ENCODE measurements at regions not wholly inside any gene's neighbourhood (a gene's known extent, or its start where the extent isn't known, plus 50 kb on each side); places are given as distances from the start of the nearest gene placed in this dataset.
"Not testable (repeated sequence)": the region's sequence is repeated elsewhere in the genome, so short reads cannot be mapped to it uniquely, and the experiment has no call there.

DNA sequence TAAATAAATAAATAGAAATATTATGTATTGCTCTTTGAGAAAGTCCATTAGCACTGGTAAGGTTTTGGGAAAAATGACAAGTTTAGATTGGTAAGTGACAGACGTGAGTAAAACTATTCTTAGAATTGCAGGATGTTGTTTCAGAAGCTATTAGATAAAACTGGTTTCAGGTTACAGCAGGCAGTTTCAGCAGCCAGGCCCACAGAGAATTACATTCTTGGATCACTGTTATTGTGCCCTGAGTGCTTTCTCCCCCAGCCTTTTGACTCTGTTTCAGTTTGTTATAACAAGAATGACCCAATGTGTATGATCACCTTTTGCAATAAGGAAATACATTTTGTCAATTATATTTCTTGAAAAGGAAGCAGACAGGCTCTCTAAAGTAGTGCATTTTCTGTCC lies 86.5 kb downstream of the DKK1 start (continued):
- TF ChIP-seq, protein P1, sequence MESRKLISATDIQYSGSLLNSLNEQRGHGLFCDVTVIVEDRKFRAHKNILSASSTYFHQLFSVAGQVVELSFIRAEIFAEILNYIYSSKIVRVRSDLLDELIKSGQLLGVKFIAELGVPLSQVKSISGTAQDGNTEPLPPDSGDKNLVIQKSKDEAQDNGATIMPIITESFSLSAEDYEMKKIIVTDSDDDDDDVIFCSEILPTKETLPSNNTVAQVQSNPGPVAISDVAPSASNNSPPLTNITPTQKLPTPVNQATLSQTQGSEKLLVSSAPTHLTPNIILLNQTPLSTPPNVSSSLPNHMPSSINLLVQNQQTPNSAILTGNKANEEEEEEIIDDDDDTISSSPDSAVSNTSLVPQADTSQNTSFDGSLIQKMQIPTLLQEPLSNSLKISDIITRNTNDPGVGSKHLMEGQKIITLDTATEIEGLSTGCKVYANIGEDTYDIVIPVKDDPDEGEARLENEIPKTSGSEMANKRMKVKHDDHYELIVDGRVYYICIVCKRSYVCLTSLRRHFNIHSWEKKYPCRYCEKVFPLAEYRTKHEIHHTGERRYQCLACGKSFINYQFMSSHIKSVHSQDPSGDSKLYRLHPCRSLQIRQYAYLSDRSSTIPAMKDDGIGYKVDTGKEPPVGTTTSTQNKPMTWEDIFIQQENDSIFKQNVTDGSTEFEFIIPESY (IDR thresholded peaks at IDR 0.05): no peak
- no peak for TF ChIP-seq FOXA2 (IDR thresholded peaks at IDR 0.05)

DNA sequence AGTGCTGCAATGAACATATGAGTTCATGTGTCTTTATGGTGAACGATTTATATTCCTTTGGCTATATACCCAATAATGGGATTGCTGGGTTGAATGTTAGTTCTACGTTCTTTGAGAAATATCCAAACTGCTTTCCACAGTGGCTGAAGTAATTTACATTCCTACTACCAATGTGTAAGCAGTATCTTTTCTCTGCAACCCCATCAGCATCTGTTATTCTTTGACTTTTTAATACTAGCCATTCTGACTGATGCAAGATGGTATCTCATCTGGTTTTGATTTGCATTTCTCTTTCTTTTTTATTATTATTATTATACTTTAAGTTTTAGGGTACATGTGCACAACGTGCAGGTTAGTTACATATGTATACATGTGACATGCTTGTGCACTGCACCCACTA lies 89.7 kb downstream of the DKK1 start:
- DNase-seq (ENCODE audit: low spot score); H3K4me1 ChIP-seq (ENCODE audit: control insufficient read depth in 4 of 4, insufficient read depth in 4 of 4, low read length in 3 of 4); H3K4me3 ChIP-seq (ENCODE audit: low read depth in 1 of 3, low read length in 3 of 3); H3K27me3 ChIP-seq (ENCODE audit: control insufficient read depth in 4 of 4, insufficient read depth in 4 of 4, low read length in 3 of 4); H3K9ac ChIP-seq (ENCODE audit: low read depth in 1 of 2, low read length in 2 of 2); H3K36me3 ChIP-seq (ENCODE audit: control insufficient read depth in 4 of 4, insufficient read depth in 3 of 4, low read depth in 1 of 4, low read length in 3 of 4); H3K9me3 ChIP-seq (ENCODE audit: control insufficient read depth in 4 of 4, low read length in 3 of 4); H3K27ac ChIP-seq (ENCODE audit: low read depth in 1 of 2, low read length in 2 of 2): not testable (repeated sequence)
- 82% methylated on average over 3 of the region's 3 CpGs for WGBS

DNA sequence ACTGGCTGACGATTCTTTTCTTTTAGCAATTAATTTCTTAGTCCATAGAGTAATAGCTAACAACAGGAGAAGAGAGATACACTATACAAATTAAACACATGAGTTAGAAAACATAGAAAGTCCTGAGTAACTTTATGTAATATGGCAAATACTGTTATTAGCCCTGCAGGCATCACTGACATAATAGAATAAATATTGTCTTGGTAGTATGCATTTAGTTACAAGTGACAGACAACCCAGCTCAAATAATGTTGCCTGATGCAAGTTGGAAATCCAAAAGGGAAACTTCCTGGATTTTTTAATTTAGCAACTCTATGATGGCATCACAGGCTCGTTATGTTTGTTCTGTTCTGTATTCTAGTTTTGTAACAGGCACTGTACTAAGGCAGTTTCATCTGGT lies 95.1 kb downstream of the DKK1 start:
- H3K9me3 ChIP-seq (ENCODE audit: control insufficient read depth in 4 of 4, low read length in 3 of 4): peaks cover 0 to 1% (median 0%) of the 10 kb centered on the region in 4 donors
- no peak for TF ChIP-seq HNF4G (IDR thresholded peaks at IDR 0.05)
- TF ChIP-seq, protein P2, sequence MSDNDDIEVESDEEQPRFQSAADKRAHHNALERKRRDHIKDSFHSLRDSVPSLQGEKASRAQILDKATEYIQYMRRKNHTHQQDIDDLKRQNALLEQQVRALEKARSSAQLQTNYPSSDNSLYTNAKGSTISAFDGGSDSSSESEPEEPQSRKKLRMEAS (IDR thresholded peaks at IDR 0.05): no peak
- TF ChIP-seq, protein P3, sequence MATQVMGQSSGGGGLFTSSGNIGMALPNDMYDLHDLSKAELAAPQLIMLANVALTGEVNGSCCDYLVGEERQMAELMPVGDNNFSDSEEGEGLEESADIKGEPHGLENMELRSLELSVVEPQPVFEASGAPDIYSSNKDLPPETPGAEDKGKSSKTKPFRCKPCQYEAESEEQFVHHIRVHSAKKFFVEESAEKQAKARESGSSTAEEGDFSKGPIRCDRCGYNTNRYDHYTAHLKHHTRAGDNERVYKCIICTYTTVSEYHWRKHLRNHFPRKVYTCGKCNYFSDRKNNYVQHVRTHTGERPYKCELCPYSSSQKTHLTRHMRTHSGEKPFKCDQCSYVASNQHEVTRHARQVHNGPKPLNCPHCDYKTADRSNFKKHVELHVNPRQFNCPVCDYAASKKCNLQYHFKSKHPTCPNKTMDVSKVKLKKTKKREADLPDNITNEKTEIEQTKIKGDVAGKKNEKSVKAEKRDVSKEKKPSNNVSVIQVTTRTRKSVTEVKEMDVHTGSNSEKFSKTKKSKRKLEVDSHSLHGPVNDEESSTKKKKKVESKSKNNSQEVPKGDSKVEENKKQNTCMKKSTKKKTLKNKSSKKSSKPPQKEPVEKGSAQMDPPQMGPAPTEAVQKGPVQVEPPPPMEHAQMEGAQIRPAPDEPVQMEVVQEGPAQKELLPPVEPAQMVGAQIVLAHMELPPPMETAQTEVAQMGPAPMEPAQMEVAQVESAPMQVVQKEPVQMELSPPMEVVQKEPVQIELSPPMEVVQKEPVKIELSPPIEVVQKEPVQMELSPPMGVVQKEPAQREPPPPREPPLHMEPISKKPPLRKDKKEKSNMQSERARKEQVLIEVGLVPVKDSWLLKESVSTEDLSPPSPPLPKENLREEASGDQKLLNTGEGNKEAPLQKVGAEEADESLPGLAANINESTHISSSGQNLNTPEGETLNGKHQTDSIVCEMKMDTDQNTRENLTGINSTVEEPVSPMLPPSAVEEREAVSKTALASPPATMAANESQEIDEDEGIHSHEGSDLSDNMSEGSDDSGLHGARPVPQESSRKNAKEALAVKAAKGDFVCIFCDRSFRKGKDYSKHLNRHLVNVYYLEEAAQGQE (IDR thresholded peaks at IDR 0.05): no peak
- TF ChIP-seq SP1 (IDR thresholded peaks at IDR 0.05): no peak
- TF ChIP-seq FOXA1 (IDR thresholded peaks at IDR 0.05): no peak
- TF ChIP-seq, protein P1 (IDR thresholded peaks at IDR 0.05): no peak
- no peak for TF ChIP-seq FOXA2 (IDR thresholded peaks at IDR 0.05)
- TF ChIP-seq, protein P4, sequence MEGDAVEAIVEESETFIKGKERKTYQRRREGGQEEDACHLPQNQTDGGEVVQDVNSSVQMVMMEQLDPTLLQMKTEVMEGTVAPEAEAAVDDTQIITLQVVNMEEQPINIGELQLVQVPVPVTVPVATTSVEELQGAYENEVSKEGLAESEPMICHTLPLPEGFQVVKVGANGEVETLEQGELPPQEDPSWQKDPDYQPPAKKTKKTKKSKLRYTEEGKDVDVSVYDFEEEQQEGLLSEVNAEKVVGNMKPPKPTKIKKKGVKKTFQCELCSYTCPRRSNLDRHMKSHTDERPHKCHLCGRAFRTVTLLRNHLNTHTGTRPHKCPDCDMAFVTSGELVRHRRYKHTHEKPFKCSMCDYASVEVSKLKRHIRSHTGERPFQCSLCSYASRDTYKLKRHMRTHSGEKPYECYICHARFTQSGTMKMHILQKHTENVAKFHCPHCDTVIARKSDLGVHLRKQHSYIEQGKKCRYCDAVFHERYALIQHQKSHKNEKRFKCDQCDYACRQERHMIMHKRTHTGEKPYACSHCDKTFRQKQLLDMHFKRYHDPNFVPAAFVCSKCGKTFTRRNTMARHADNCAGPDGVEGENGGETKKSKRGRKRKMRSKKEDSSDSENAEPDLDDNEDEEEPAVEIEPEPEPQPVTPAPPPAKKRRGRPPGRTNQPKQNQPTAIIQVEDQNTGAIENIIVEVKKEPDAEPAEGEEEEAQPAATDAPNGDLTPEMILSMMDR (IDR thresholded peaks at IDR 0.05; ENCODE audit: low read depth, low read length, missing input control): no peak
- no peak for TF ChIP-seq RXRA (IDR thresholded peaks at IDR 0.05)
- TF ChIP-seq JUND (IDR thresholded peaks at IDR 0.05): no peak
- no peak for TF ChIP-seq YY1 (IDR thresholded peaks at IDR 0.05)
- TF ChIP-seq RAD21 (IDR thresholded peaks at IDR 0.05): no peak
- no peak for TF ChIP-seq TAF1 (conservative IDR thresholded peaks at IDR 0.05)
- no peak for TF ChIP-seq GABPA (IDR thresholded peaks at IDR 0.05 in 1 of 2, conservative IDR thresholded peaks at IDR 0.05 in 1 of 2)
- no peaks in the 10 kb centered on the region for H3K4me1 ChIP-seq (ENCODE audit: control insufficient read depth in 4 of 4, insufficient read depth in 4 of 4, low read length in 3 of 4)
- DNase-seq (ENCODE audit: low spot score): no peak
- WGBS: 67% methylated on average over 2 of the region's 2 CpGs
- no peaks in the 10 kb centered on the region for H3K36me3 ChIP-seq (ENCODE audit: control insufficient read depth in 4 of 4, insufficient read depth in 3 of 4, low read depth in 1 of 4, low read length in 3 of 4)
- H3K9ac ChIP-seq (ENCODE audit: low read depth in 1 of 2, low read length in 2 of 2): no peak overlapping the region
- H3K4me3 ChIP-seq (ENCODE audit: low read depth in 1 of 3, low read length in 3 of 3): no peak overlapping the region
- no peak overlapping the region for H3K27ac ChIP-seq (ENCODE audit: low read depth in 1 of 2, low read length in 2 of 2)
- H3K27me3 ChIP-seq (ENCODE audit: control insufficient read depth in 4 of 4, insufficient read depth in 4 of 4, low read length in 3 of 4): no peaks in the 10 kb centered on the region
